OCI-LY7 (cell line): ENCODE measurements at regions not wholly inside any gene's neighbourhood (a gene's known extent, or its start where the extent isn't known, plus 50 kb on each side); places are given as distances from the start of the nearest gene placed in this dataset.

ENCODE experiments used
- BruUV-seq: library from RNA; stranded (reverse); fragments of 400-500 nt; replicated peaks from 2 replicates; lab custom pipeline; 2021; lab: Mats Ljungman, UMichigan
- CTCF ChIA-PET: fragments of 300-600 bp; sonication (Branson Sonifier 250); formaldehyde crosslinking; loops from one replicate; lab custom pipeline; 2022; ENCODE audit warnings: antibody characterized with exemption; ENCODE audit not compliant: unreplicated experiment; lab: Charles Lee
- POLR2A ChIA-PET: fragments of 300-600 bp; sonication (Branson Sonifier 250); formaldehyde crosslinking; loops from one replicate; lab custom pipeline; 2022; ENCODE audit warnings: antibody characterized with exemption; lab: Charles Lee
- DNase-seq: peaks from one replicate; pipeline ENCODE4 v3.0.0-alpha.2; 2015; ENCODE audit warnings: low spot score
- H2AFZ ChIP-seq: fragments of 200-600 bp; sonication (generic), shearing (Covaris generic); 2 replicates; pipeline ENCODE4 v1.6.1; 2014; ENCODE audit warnings: mild to moderate bottlenecking, antibody characterized with exemption, low read length, moderate library complexity
- H3K27ac ChIP-seq: fragments of 200-600 bp; sonication (generic); 2 replicates; pipeline ENCODE4 v1.5.1; 2014; ENCODE audit warnings: mixed run types, low read depth, mild to moderate bottlenecking, moderate library complexity, low read length, inconsistent platforms; ENCODE audit not compliant: poor library complexity, severe bottlenecking
- H3K36me3 ChIP-seq: fragments of 200-600 bp; sonication (generic); 2 replicates; pipeline ENCODE4 v1.6.1; 2014; ENCODE audit warnings: mild to moderate bottlenecking, antibody characterized with exemption, low read length, moderate library complexity, mixed read lengths; ENCODE audit not compliant: insufficient read depth
- H3K4me1 ChIP-seq: fragments of 200-600 bp; sonication (generic); 2 replicates; pipeline ENCODE4 v1.5.1; 2014; ENCODE audit warnings: mild to moderate bottlenecking, low read length; ENCODE audit not compliant: insufficient read depth, poor library complexity, severe bottlenecking
- H3K4me2 ChIP-seq: fragments of 200-600 bp; sonication (generic); 2 replicates; pipeline ENCODE4 v1.6.1; 2014; ENCODE audit warnings: mild to moderate bottlenecking, low read length
- H3K4me3 ChIP-seq: fragments of 200-600 bp; sonication (generic); 2 replicates; pipeline ENCODE4 v1.5.1; 2014; ENCODE audit warnings: mild to moderate bottlenecking, low read depth, low read length; ENCODE audit not compliant: poor library complexity, severe bottlenecking
- H3K79me2 ChIP-seq: fragments of 200-600 bp; sonication (generic); 2 replicates; pipeline ENCODE4 v1.6.1; 2016; ENCODE audit warnings: low read depth, mild to moderate bottlenecking, low read length, moderate library complexity, mixed read lengths; ENCODE audit not compliant: insufficient read depth
- H3K9me2 ChIP-seq: fragments of 200-600 bp; sonication (generic); 2 replicates; pipeline ENCODE4 v1.6.1; 2016; ENCODE audit warnings: mild to moderate bottlenecking, low read length, mixed read lengths; ENCODE audit not compliant: insufficient read depth
- H3K9me3 ChIP-seq: fragments of 200-600 bp; sonication (generic); 2 replicates; pipeline ENCODE4 v1.6.1; 2014; ENCODE audit warnings: mild to moderate bottlenecking, mixed run types, low read length, mixed read lengths
- H4K20me1 ChIP-seq: fragments of 200-600 bp; sonication (generic); 2 replicates; pipeline ENCODE4 v1.6.1; 2014; ENCODE audit warnings: mild to moderate bottlenecking, antibody characterized with exemption, low read length, moderate library complexity, mixed read lengths; ENCODE audit not compliant: insufficient read depth
- EZH2phosphoT487 ChIP-seq: fragments of 200-600 bp; sonication (generic); IDR thresholded peaks from 2 replicates; pipeline ENCODE4 v1.6.1; 2018; ENCODE audit warnings: low read depth, borderline replicate concordance, mild to moderate bottlenecking, mixed run types, antibody characterized with exemption, low read length, moderate library complexity, mixed read lengths
- intact Hi-C: fragments of 100-400 bp; cut with micrococcal nuclease; formaldehyde crosslinking; loops from one replicate; pipeline ENCODE4 v1.10.0; 2022; ENCODE audit not compliant: unreplicated experiment
- TF ChIP-seq, protein P1 (sequence below): fragments of 200-600 bp; sonication (generic); conservative IDR thresholded peaks from 2 replicates; pipeline ENCODE4 v1.5.1; 2014; ENCODE audit warnings: mild to moderate bottlenecking, antibody characterized with exemption, low read length, moderate library complexity, mixed read lengths

DNA sequence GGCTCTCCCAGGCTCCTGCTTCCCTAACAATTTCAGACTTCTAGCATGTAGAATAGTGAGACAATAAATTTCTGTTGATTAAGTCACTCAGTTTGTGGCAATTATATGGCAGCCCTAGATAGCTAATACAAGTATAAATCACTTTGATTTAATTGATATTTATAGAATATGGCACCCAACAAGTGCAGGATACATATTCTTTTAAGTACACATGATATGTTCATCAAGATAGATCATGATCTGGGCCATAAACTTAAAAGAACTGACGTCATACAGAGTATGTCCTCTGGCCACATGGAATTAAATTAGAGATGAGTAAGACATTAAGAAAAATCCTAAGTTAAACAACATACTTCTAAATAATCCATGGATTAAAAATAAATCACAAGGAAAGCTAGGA, 67.5 kb upstream of the AMOTL1 start:
- CTCF ChIA-PET, result no interaction called here
- no TSS peak for BruUV-seq

GRCh38 chr11:94702481-94702880, 65.7 kb upstream of the AMOTL1 start:
- BruUV-seq, result no TSS peak
- no peaks in the 10 kb centered on the region for H4K20me1 ChIP-seq
- H3K4me3 ChIP-seq, result no peak overlapping the region
- H3K9me3 ChIP-seq, result no peaks in the 10 kb centered on the region
- no peak for DNase-seq
- H3K9me2 ChIP-seq, result no peaks in the 10 kb centered on the region
- POLR2A ChIA-PET, result interaction anchor here (0.6 kb wide), 1 partner anchor 10 kb away, joined by 5 read pairs; no protein-coding TSS in a partner anchor
- no peak overlapping the region for H3K4me2 ChIP-seq
- no peaks in the 10 kb centered on the region for H3K4me1 ChIP-seq
- H3K36me3 ChIP-seq, result no peaks in the 10 kb centered on the region
- no peaks in the 10 kb centered on the region for H3K79me2 ChIP-seq
- H3K27ac ChIP-seq, result no peak overlapping the region
- no peak for TF ChIP-seq EZH2phosphoT487
- TF ChIP-seq, protein P1, sequence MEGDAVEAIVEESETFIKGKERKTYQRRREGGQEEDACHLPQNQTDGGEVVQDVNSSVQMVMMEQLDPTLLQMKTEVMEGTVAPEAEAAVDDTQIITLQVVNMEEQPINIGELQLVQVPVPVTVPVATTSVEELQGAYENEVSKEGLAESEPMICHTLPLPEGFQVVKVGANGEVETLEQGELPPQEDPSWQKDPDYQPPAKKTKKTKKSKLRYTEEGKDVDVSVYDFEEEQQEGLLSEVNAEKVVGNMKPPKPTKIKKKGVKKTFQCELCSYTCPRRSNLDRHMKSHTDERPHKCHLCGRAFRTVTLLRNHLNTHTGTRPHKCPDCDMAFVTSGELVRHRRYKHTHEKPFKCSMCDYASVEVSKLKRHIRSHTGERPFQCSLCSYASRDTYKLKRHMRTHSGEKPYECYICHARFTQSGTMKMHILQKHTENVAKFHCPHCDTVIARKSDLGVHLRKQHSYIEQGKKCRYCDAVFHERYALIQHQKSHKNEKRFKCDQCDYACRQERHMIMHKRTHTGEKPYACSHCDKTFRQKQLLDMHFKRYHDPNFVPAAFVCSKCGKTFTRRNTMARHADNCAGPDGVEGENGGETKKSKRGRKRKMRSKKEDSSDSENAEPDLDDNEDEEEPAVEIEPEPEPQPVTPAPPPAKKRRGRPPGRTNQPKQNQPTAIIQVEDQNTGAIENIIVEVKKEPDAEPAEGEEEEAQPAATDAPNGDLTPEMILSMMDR, result no peak
- intact Hi-C loops, result no loop called here
- CTCF ChIA-PET, result no interaction called here
- H2AFZ ChIP-seq, result no peak overlapping the region

More for the DNA sequence above, 67.5 kb upstream of the AMOTL1 start:
- H3K27ac ChIP-seq, result no peak overlapping the region
- POLR2A ChIA-PET, result no interaction called here
- no peak overlapping the region for H2AFZ ChIP-seq
- TF ChIP-seq EZH2phosphoT487, result no peak
- TF ChIP-seq, protein P1, result no peak
- no peaks in the 10 kb centered on the region for H4K20me1 ChIP-seq
- intact Hi-C loops, result no loop called here
- H3K9me3 ChIP-seq, result no peaks in the 10 kb centered on the region
- H3K4me1 ChIP-seq, result no peaks in the 10 kb centered on the region
- no peaks in the 10 kb centered on the region for H3K36me3 ChIP-seq
- H3K4me2 ChIP-seq, result no peak overlapping the region
- H3K4me3 ChIP-seq, result no peak overlapping the region
- no peak for DNase-seq
- no peaks in the 10 kb centered on the region for H3K9me2 ChIP-seq
- no peaks in the 10 kb centered on the region for H3K79me2 ChIP-seq

DNA sequence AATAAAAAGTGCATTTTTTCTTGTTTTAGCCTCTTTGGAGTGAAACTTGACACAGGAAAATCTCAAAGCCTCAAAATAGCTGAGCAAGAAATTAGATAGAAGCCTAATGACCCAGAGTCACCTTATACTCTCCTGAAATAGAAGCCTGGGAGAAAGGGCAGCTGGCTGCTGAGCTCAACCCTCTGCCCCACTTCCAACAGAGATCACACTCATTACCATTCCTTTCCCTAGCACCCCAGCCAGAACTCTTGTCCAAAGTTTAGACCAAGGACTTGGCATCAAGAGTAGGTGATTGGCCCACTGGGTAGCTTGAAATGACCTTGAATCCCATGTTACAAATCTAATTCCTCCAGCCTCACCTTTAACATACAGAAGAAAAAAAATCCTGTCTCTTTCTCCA, 62.7 kb upstream of the AMOTL1 start:
- POLR2A ChIA-PET, result interaction anchor here (0.6 kb wide), 1 partner anchor 364 kb away, joined by 3 read pairs; no protein-coding TSS in a partner anchor
- intact Hi-C loops, result no loop called here
- no peak for TF ChIP-seq EZH2phosphoT487
- TF ChIP-seq, protein P1, result no peak
- Histone ChIP-seq H3K79me2 (no peaks in the 10 kb centered on the region), H3K36me3 (no peaks in the 10 kb centered on the region), H4K20me1 (no peaks in the 10 kb centered on the region), H3K9me2 (no peaks in the 10 kb centered on the region), H3K9me3 (no peaks in the 10 kb centered on the region), H2AFZ (no peak overlapping the region), H3K27ac (no peak overlapping the region), H3K4me1 (no peaks in the 10 kb centered on the region), H3K4me3 (no peak overlapping the region), H3K4me2 (no peak overlapping the region)
- CTCF ChIA-PET, result no interaction called here
- DNase-seq, result no peak
- BruUV-seq, result no TSS peak
